Retinal pigment epithelial cell (primary cell): ENCODE measurements at regions not wholly inside any gene's neighbourhood (a gene's known extent, or its start where the extent isn't known, plus 50 kb on each side); places are given as distances from the start of the nearest gene placed in this dataset.

Experiments
- DNase-seq: peaks from one replicate; pipeline ENCODE4 v3.0.0-alpha.2; 2010; ENCODE audit warnings: low read depth
- H3K4me3 ChIP-seq: 2 replicates; pipeline ENCODE4 v1.5.1; 2011; ENCODE audit warnings: mild to moderate bottlenecking, low read length, control low read depth, moderate library complexity
- CTCF ChIP-seq: conservative IDR thresholded peaks from 2 replicates; pipeline ENCODE4 v1.5.1; 2011; ENCODE audit warnings: low read depth, low read length, control low read depth, inconsistent platforms

- H3K4me3 ChIP-seq, result no peak overlapping the region
- no peak for DNase-seq
- TF ChIP-seq CTCF, result no peak
These were observed 94.7 kb upstream of the NEIL3 start for GRCh38 chr4:177214935-177215334.

DNA sequence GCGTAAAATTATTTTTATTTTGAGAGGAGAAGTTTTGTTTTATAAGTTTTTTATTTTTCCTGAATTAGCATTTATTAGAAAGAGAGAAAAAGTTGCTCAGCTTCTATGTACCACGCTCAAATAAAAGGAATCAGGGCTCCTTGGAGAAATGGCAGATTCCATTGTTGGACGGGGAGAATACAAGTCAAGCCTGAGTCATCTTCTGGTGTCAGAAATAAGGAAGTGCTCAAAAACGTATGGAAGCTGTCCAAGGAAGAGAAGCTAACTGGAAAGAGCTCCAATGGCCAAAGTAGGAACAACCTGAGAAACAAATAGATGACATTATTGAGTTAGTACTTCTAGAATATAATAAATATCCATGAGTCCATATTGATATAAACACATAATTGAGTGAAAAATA is 89.3 kb upstream of the NEIL3 start:
- TF ChIP-seq CTCF, result no peak
- no peak for DNase-seq
- no peak overlapping the region for H3K4me3 ChIP-seq

DNA sequence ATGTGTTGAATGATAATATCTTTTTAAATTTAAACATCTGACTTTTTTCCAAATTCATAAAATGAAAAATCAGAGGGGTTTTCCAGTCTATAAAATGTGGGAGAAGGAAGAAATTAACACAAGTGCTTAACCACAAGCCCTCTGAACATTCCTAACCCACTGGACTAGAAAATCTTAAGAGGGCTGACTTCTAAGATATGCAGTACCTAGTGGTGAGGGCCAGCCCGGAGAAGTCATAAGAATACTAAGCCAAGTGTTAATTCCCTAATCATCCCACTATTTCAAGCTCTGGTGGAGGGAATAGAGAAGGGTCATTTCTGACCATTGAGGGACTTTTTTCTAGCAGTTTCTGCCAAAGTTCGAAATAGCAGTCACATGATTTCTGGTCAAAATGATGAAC is 86.9 kb upstream of the NEIL3 start:
- TF ChIP-seq CTCF, result no peak
- no peak overlapping the region for H3K4me3 ChIP-seq

GRCh38 chr4:177225605-177226004 is 84.1 kb upstream of the NEIL3 start:
- H3K4me3 ChIP-seq, result no peak overlapping the region
- no peak for TF ChIP-seq CTCF
- DNase-seq, result no peak

More for the DNA sequence above, 86.9 kb upstream of the NEIL3 start:
- peak; percentile 95 for DNase-seq

- TF ChIP-seq CTCF, result no peak
- DNase-seq, result no peak
- H3K4me3 ChIP-seq, result no peak overlapping the region
These were observed 82.0 kb upstream of the NEIL3 start for GRCh38 chr4:177227636-177228035.

DNA sequence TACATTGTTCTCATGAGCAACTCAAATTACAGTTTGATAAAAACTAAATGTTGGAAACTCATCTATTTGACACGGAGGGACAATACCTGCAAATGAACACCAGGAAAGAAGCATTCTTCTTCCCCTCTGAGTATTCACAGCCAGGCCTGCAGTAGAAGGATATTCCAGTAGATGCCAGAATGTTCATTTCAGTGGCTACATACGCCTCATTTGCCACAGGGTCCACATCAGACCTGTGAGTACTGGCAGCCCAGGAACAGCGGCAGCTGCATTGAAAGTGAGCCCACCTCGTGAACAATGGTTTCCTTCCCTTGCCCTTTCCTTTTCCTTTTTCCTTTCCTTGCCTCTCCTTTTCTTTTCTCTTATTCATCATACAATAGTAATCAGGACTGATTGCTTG is 81.1 kb upstream of the NEIL3 start:
- TF ChIP-seq CTCF, result no peak
- DNase-seq, result no peak
- H3K4me3 ChIP-seq, result no peak overlapping the region

GRCh38 chr4:177229331-177229730 is 80.3 kb upstream of the NEIL3 start:
- H3K4me3 ChIP-seq, result no peak overlapping the region
- no peak for DNase-seq
- TF ChIP-seq CTCF, result no peak
